ENCODE measurements at regions not wholly inside any gene's neighbourhood (a gene's known extent, or its start where the extent isn't known, plus 50 kb on each side); places are given as distances from the start of the nearest gene placed in this dataset.

- Histone ChIP-seq H3K18ac (ENCODE audit: extremely low read depth, low read length) (no peak overlapping the region), H3K4me1 (replicated peaks in 1 of 4; ENCODE audit: control insufficient read depth in 3 of 4, insufficient read depth in 4 of 4, low read length in 3 of 4) (no peaks in the 10 kb centered on the region), H4K8ac (ENCODE audit: extremely low read depth, insufficient read depth, low read length) (no peak overlapping the region), H4K20me1 (replicated peaks in 1 of 2; ENCODE audit: control insufficient read depth in 1 of 2, insufficient read depth in 2 of 2, low read length in 2 of 2) (no peaks in the 10 kb centered on the region), H3K27me3 (replicated peaks in 1 of 4; ENCODE audit: control insufficient read depth in 3 of 4, extremely low read depth in 1 of 4, insufficient read depth in 3 of 4, low read length in 3 of 4) (no peaks in the 10 kb centered on the region; a peak in 1 of 7 replicates), H3K56ac (replicated peaks; ENCODE audit: insufficient read length, low read depth, low read length) (no peak overlapping the region), H3K9me3 (ENCODE audit: insufficient read depth in 2 of 2, low read depth in 1 of 2, low read length in 1 of 2) (no peaks in the 10 kb centered on the region), H2BK120ac (replicated peaks; ENCODE audit: low read depth, low read length) (no peak overlapping the region), H3K4me2 (ENCODE audit: insufficient read depth in 1 of 2, low read depth in 2 of 2, low read length in 2 of 2) (no peak overlapping the region), H3K23ac (ENCODE audit: insufficient read length) (no peak overlapping the region), H2BK12ac (ENCODE audit: low read depth, low read length) (no peak overlapping the region), H2AFZ (ENCODE audit: low read length) (no peak overlapping the region), H2BK15ac (ENCODE audit: low read length) (no peak overlapping the region), H4K91ac (replicated peaks; ENCODE audit: insufficient read length, low read length) (no peak overlapping the region), H2BK5ac (ENCODE audit: low read depth, low read length) (no peak overlapping the region), H3K14ac (ENCODE audit: insufficient read length) (no peak overlapping the region), H3K27ac (ENCODE audit: low read depth, low read length) (no peak overlapping the region), H3K79me2 (ENCODE audit: control insufficient read depth in 1 of 2, insufficient read depth in 2 of 2, low read length in 2 of 2) (no peaks in the 10 kb centered on the region), H2AK5ac (ENCODE audit: low read depth, low read length) (no peak overlapping the region), H3K9ac (replicated peaks in 1 of 4; ENCODE audit: extremely low read depth in 1 of 4, low read depth in 3 of 4, low read length in 3 of 4) (no peak overlapping the region), H3K23me2 (ENCODE audit: low read depth, low read length) (no peaks in the 10 kb centered on the region), H3K4me3 (ENCODE audit: extremely low read depth in 1 of 4, insufficient read depth in 2 of 4, low read depth in 3 of 4, low read length in 4 of 4) (no peak overlapping the region), H3K4ac (replicated peaks; ENCODE audit: insufficient read length, low read depth, low read length) (no peak overlapping the region), H3K36me3 (ENCODE audit: control insufficient read depth in 2 of 4, insufficient read depth in 4 of 4, low read length in 3 of 4) (no peaks in the 10 kb centered on the region), H3K79me1 (ENCODE audit: low read depth, low read length) (no peaks in the 10 kb centered on the region; the same call in 1 of the 2 replicates), H2BK20ac (ENCODE audit: low read length) (no peak overlapping the region), H4K5ac (ENCODE audit: insufficient read length, low read depth, low read length) (no peak overlapping the region)
- ChIA-PET POLR2A (ENCODE audit: partially characterized antibody) (no interaction called here), CTCF (ENCODE audit: partially characterized antibody) (interaction anchor here (0.8 kb wide), 1 partner anchor 36 kb away, joined by 3 read pairs; no protein-coding TSS in a partner anchor)
- 89% methylated on average over 1 of the region's 1 CpG; no CpG with 5 or more reads in 1 of the 2 experiments for WGBS, 2 experiments (ENCODE audit: extremely low coverage in 1 of 2, insufficient coverage in 1 of 2, insufficient read length in 1 of 2, insufficient replicate concordance in 2 of 2, low coverage in 1 of 2, low lambda C conversion rate in 2 of 2, missing lambda C conversion rate in 1 of 2)
- DNase-seq (ENCODE audit: low read depth in 1 of 2, low spot score in 2 of 2), result no peak
- no peak for FAIRE-seq
- no peak for TF ChIP-seq HDAC6 (IDR thresholded peaks at IDR 0.05; ENCODE audit: low read depth, low read length)
- TF ChIP-seq CTBP2 (IDR thresholded peaks at IDR 0.05; ENCODE audit: borderline replicate concordance, insufficient read depth, insufficient read length, low read length), result no peak
- no peak for TF ChIP-seq FOSL1 (IDR thresholded peaks at IDR 0.05; ENCODE audit: insufficient read depth, low read depth, low read length)
- TF ChIP-seq, protein P1, sequence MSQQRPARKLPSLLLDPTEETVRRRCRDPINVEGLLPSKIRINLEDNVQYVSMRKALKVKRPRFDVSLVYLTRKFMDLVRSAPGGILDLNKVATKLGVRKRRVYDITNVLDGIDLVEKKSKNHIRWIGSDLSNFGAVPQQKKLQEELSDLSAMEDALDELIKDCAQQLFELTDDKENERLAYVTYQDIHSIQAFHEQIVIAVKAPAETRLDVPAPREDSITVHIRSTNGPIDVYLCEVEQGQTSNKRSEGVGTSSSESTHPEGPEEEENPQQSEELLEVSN (IDR thresholded peaks at IDR 0.05), result no peak
- TF ChIP-seq RFX5 (IDR thresholded peaks at IDR 0.05; ENCODE audit: borderline replicate concordance, low read depth, low read length), result no peak
- no peak for TF ChIP-seq TEAD4 (IDR thresholded peaks at IDR 0.05; ENCODE audit: low read depth, low read length)
- TF ChIP-seq, protein P2, sequence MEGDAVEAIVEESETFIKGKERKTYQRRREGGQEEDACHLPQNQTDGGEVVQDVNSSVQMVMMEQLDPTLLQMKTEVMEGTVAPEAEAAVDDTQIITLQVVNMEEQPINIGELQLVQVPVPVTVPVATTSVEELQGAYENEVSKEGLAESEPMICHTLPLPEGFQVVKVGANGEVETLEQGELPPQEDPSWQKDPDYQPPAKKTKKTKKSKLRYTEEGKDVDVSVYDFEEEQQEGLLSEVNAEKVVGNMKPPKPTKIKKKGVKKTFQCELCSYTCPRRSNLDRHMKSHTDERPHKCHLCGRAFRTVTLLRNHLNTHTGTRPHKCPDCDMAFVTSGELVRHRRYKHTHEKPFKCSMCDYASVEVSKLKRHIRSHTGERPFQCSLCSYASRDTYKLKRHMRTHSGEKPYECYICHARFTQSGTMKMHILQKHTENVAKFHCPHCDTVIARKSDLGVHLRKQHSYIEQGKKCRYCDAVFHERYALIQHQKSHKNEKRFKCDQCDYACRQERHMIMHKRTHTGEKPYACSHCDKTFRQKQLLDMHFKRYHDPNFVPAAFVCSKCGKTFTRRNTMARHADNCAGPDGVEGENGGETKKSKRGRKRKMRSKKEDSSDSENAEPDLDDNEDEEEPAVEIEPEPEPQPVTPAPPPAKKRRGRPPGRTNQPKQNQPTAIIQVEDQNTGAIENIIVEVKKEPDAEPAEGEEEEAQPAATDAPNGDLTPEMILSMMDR (IDR thresholded peaks at IDR 0.05; ENCODE audit: control extremely low read depth in 1 of 3, insufficient read depth in 1 of 3, low read depth in 1 of 3, low read length in 3 of 3), result no peak
- no peak for TF ChIP-seq BCL11A (IDR thresholded peaks at IDR 0.05; ENCODE audit: low read depth in 2 of 2, low read length in 2 of 2)
- no peak for TF ChIP-seq SP4 (IDR thresholded peaks at IDR 0.05; ENCODE audit: low read length)
- no peak for TF ChIP-seq BRCA1 (IDR thresholded peaks at IDR 0.05; ENCODE audit: low read depth, low read length)
- no peak for TF ChIP-seq BACH1 (IDR thresholded peaks at IDR 0.05; ENCODE audit: low read length)
- TF ChIP-seq SIRT6 (IDR thresholded peaks at IDR 0.05; ENCODE audit: low read length), result no peak
- TF ChIP-seq CEBPB (IDR thresholded peaks at IDR 0.05; ENCODE audit: low read depth, low read length), result no peak
These were observed 146.1 kb upstream of the SLC28A3 start for GRCh38 chr9:84486663-84487062.

Measured in H1 (cell line).